Nephron (organoid): ENCODE measurements at regions not wholly inside any gene's neighbourhood (a gene's known extent, or its start where the extent isn't known, plus 50 kb on each side); places are given as distances from the start of the nearest gene placed in this dataset.

Experiments used
- H3K27ac Mint-ChIP-seq, 3 experiments: 2 replicates each; pipeline ENCODE4 v1.8.0; 2020; ENCODE audit warnings: mixed read lengths in 3 of 3, mild to moderate bottlenecking in 2 of 3, moderate library complexity in 1 of 3
- H3K27me3 Mint-ChIP-seq: 2 replicates; pipeline ENCODE4 v1.8.0; 2021; ENCODE audit warnings: low read depth, mild to moderate bottlenecking, moderate library complexity, mixed read lengths
- H3K36me3 Mint-ChIP-seq: 2 replicates; pipeline ENCODE4 v1.8.0; 2020; ENCODE audit warnings: low read depth, mixed read lengths
- H3K4me1 Mint-ChIP-seq: 2 replicates; pipeline ENCODE4 v1.8.0; 2020; ENCODE audit warnings: mixed read lengths
- H3K4me3 Mint-ChIP-seq, 3 experiments: 2 replicates each; pipeline ENCODE4 v1.8.0; 2020; ENCODE audit warnings: mild to moderate bottlenecking in 3 of 3, mixed read lengths in 3 of 3, moderate library complexity in 2 of 3
- H3K9me3 Mint-ChIP-seq: 2 replicates; pipeline ENCODE4 v1.8.0; 2020; ENCODE audit warnings: mixed read lengths
- TF ChIP-seq, protein P1 (sequence below), 3 experiments: fragments of 200-600 bp; sonication (generic); IDR thresholded peaks; one replicate each; pipeline ENCODE4 v1.5.0; 2021; ENCODE audit warnings: antibody characterized with exemption in 3 of 3; ENCODE audit not compliant: unreplicated experiment in 3 of 3

DNA sequence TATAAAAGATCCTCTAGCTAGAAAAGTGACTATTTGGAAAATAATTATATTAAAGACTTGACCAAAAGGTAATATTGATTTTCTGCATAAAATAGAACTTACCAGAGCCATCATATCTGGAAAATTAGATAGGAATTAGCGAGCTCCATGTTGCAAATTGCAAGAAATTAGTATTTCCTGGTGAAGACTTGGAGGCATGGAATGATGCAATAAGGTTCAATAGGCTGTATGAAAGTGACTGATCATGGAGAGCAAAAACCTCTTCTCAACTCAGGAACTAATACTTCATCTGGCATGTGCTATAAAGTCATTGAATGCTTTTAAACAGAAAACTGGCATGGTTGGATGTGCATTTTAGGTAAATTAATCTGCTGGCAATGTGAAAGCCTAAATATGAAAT lies 66.3 kb upstream of the UFM1 start:
- Mint-ChIP-seq H3K9me3 (peaks cover 18% of the 10 kb centered on the region), H3K4me1 (no peaks in the 10 kb centered on the region), H3K36me3 (no peaks in the 10 kb centered on the region), H3K4me3 (no peak overlapping the region), H3K27ac (no peak overlapping the region), H3K27me3 (no peaks in the 10 kb centered on the region)
- TF ChIP-seq, protein P1, sequence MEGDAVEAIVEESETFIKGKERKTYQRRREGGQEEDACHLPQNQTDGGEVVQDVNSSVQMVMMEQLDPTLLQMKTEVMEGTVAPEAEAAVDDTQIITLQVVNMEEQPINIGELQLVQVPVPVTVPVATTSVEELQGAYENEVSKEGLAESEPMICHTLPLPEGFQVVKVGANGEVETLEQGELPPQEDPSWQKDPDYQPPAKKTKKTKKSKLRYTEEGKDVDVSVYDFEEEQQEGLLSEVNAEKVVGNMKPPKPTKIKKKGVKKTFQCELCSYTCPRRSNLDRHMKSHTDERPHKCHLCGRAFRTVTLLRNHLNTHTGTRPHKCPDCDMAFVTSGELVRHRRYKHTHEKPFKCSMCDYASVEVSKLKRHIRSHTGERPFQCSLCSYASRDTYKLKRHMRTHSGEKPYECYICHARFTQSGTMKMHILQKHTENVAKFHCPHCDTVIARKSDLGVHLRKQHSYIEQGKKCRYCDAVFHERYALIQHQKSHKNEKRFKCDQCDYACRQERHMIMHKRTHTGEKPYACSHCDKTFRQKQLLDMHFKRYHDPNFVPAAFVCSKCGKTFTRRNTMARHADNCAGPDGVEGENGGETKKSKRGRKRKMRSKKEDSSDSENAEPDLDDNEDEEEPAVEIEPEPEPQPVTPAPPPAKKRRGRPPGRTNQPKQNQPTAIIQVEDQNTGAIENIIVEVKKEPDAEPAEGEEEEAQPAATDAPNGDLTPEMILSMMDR (IDR thresholded peaks at IDR 0.05; ENCODE audit: unreplicated experiment in 3 of 3): no peak

DNA sequence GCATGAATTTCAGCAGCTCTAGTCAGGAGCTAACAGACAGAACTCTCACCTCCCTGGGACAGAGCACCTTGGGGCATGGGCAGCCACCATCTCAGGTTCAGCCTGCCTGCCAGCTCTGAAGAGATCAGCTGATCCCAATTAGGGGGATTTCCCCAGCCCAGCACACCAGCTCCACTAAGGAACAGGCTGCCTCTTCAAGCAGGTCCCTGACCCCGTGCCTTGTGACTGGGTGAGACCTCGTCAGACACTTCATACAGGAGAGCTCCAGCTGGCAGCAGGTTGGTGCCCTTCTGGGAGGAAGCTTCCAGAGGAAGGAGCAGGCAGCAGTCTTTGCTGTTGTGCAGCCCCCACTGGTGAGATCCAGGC lies 84.5 kb upstream of the UFM1 start:
- no peak overlapping the region for H3K4me3 Mint-ChIP-seq
- H3K36me3 Mint-ChIP-seq: no peaks in the 10 kb centered on the region
- H3K27ac Mint-ChIP-seq: no peak overlapping the region
- no peaks in the 10 kb centered on the region for H3K27me3 Mint-ChIP-seq
- TF ChIP-seq, protein P1 (IDR thresholded peaks at IDR 0.05; ENCODE audit: unreplicated experiment in 3 of 3): no peak
- H3K9me3 Mint-ChIP-seq: peaks cover 15% of the 10 kb centered on the region
- no peaks in the 10 kb centered on the region for H3K4me1 Mint-ChIP-seq

DNA sequence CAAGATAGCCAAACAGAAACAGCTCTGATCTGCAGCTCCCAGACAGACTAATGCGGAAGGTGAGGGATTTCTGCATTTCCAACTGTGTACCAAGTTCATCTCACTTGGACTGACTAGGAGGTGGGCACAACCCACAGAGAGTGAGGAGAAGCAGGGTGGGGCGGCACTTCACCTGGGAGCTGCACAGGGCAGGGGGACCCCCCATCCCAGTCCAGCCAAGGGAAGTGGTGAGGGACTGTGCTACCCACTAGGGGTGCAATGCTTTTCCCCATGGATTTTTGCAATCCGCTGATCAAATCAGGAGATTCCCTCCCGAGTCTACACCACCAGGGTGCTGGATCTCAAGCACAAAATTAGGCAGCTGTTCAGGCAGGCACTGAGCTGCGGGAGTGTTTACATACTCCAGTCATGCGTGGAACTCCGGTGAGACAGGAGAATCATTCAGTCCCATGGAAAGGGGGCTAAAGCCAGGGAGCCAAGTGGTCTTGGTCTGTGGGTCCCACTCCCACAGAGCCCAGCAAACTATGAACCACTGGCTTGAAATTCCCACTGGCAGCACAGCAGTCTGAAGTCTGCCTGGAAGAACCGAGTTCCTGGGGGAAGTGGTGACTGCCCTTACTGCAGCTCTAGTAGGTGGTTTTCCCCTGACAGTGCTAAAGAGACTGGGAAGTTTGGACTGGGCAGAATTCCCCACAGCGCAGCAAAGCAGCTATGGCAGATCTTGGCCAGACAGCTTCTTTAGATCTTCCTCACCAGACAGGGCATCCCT lies 85.1 kb upstream of the UFM1 start:
- Mint-ChIP-seq H3K4me1 (no peaks in the 10 kb centered on the region), H3K36me3 (no peaks in the 10 kb centered on the region), H3K27me3 (no peaks in the 10 kb centered on the region), H3K27ac (no peak overlapping the region), H3K9me3 (peaks cover 15% of the 10 kb centered on the region), H3K4me3 (no peak overlapping the region)
- TF ChIP-seq, protein P1 (IDR thresholded peaks at IDR 0.05; ENCODE audit: unreplicated experiment in 3 of 3): no peak

DNA sequence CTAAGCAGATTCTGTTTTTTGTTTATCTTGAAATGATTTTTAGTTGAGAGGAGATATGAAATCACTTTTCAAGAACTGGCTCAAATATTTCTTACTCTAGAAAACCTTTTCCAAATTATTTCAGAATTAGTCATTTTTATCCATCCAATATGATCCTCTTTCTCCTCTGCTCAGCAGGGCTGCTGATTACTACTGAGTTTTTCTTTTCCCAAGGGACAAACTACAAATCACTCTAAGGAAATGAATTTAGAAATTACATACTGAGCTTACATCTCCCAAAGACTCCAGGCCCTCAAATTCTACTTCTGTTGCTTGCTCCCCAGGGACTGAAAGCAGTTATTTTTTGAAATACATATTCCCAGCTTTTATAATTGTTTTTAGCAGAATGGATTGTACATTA lies 87.4 kb upstream of the UFM1 start:
- Mint-ChIP-seq H3K27me3 (no peaks in the 10 kb centered on the region), H3K27ac (no peak overlapping the region), H3K4me3 (no peak overlapping the region), H3K36me3 (no peaks in the 10 kb centered on the region), H3K4me1 (no peaks in the 10 kb centered on the region), H3K9me3 (peaks cover 6% of the 10 kb centered on the region)
- TF ChIP-seq, protein P1 (IDR thresholded peaks at IDR 0.05; ENCODE audit: unreplicated experiment in 3 of 3): no peak

DNA sequence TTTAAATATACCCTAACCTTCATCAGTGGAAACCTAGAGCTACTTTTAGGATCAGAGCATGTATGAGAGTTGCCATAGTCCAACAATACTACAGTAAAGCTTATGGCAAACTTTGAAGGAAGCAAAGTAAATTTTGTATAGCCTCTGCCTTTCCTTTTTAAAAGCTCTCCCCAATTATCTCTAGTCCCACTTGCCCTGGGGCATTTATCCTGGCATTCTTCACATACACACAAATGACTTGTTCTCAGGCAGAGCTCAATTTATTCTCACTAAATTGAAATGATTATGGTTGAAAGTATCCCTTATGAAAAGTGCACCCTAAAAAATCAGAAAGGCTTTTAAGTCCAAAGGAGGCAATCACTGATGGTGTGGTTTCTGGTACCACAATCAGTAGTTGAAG lies 94.1 kb upstream of the UFM1 start:
- TF ChIP-seq, protein P1 (IDR thresholded peaks at IDR 0.05; ENCODE audit: unreplicated experiment in 3 of 3): no peak
- no peaks in the 10 kb centered on the region for H3K36me3 Mint-ChIP-seq
- no peak overlapping the region for H3K4me3 Mint-ChIP-seq
- H3K27ac Mint-ChIP-seq: no peak overlapping the region
- H3K9me3 Mint-ChIP-seq: no peaks in the 10 kb centered on the region
- no peaks in the 10 kb centered on the region for H3K4me1 Mint-ChIP-seq
- H3K27me3 Mint-ChIP-seq: no peaks in the 10 kb centered on the region

DNA sequence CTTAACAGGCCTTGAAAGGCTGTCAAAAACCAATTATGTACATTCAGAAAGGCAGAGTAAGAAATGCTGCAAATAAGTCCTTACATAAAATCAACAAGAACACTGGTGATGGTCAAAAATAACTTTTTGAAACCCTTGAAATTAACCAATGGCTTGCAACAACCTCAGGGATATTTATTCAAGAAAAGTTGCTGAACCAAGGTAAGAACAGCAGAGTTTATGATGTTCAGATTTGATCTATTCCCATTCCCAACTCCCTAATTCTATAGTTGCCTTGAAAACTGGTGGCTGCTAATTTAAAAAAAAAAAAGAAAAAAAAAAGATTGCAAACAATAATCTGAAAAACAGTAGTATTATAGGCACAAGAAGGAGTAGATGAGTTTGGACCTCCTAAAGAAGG lies 109.8 kb upstream of the UFM1 start:
- no peak overlapping the region for H3K4me3 Mint-ChIP-seq
- H3K4me1 Mint-ChIP-seq: no peaks in the 10 kb centered on the region
- TF ChIP-seq, protein P1 (IDR thresholded peaks at IDR 0.05; ENCODE audit: unreplicated experiment in 3 of 3): no peak
- no peaks in the 10 kb centered on the region for H3K27me3 Mint-ChIP-seq
- no peak overlapping the region for H3K27ac Mint-ChIP-seq
- no peaks in the 10 kb centered on the region for H3K9me3 Mint-ChIP-seq
- no peaks in the 10 kb centered on the region for H3K36me3 Mint-ChIP-seq
